ENCODE measurements at regions not wholly inside any gene's neighbourhood (a gene's known extent, or its start where the extent isn't known, plus 50 kb on each side); places are given as distances from the start of the nearest gene placed in this dataset.

GRCh38 chr15:96408591-96409183 lies 78.2 kb downstream of the NR2F2 start:
- no peak overlapping the region for H3K4me3 ChIP-seq (replicated peaks in 1 of 4; ENCODE audit: control extremely low read depth in 1 of 4, insufficient read depth in 1 of 4, low read depth in 3 of 4, low read length in 4 of 4)
- H3K27me3 ChIP-seq (ENCODE audit: control insufficient read depth, insufficient read depth, low read length) = peaks cover 41% of the 10 kb centered on the region
- TF ChIP-seq CTCF (conservative IDR thresholded peaks at IDR 0.05 in 1 of 2, IDR thresholded peaks at IDR 0.05 in 1 of 2; ENCODE audit: low read depth in 1 of 2, low read length in 2 of 2) (no peak), EZH2 (IDR thresholded peaks at IDR 0.05; ENCODE audit: low read length, missing control alignments) (no peak)
- H3K27ac ChIP-seq (ENCODE audit: insufficient read depth, low read length) = no peak overlapping the region
- H4K20me1 ChIP-seq (ENCODE audit: control insufficient read depth, extremely low read depth, insufficient read depth, low read length) = no peaks in the 10 kb centered on the region
- no peaks in the 10 kb centered on the region for H3K79me2 ChIP-seq (ENCODE audit: control insufficient read depth, insufficient read depth, low read length)
- DNase-seq (ENCODE audit: low read depth in 2 of 2) = no peak
- no peak overlapping the region for H3K9ac ChIP-seq (ENCODE audit: insufficient read depth, low read length)
- H3K4me2 ChIP-seq (ENCODE audit: extremely low read depth, insufficient read depth, low read length) = no peak overlapping the region
- H3K36me3 ChIP-seq (ENCODE audit: control insufficient read depth, insufficient read depth, low read length) = no peaks in the 10 kb centered on the region
- H3K9me3 ChIP-seq (ENCODE audit: control insufficient read depth, insufficient read depth, low read depth, low read length) = no peaks in the 10 kb centered on the region
- no peak overlapping the region for H2AFZ ChIP-seq (ENCODE audit: low read length)
- H3K4me1 ChIP-seq (ENCODE audit: control insufficient read depth, extremely low read depth, insufficient read depth, low read length) = no peaks in the 10 kb centered on the region

GRCh38 chr15:96409215-96410138 lies 79.0 kb downstream of the NR2F2 start:
- H3K27ac ChIP-seq (ENCODE audit: insufficient read depth, low read length) = no peak overlapping the region
- peaks cover 43% of the 10 kb centered on the region for H3K27me3 ChIP-seq (ENCODE audit: control insufficient read depth, insufficient read depth, low read length)
- H3K4me1 ChIP-seq (ENCODE audit: control insufficient read depth, extremely low read depth, insufficient read depth, low read length) = no peaks in the 10 kb centered on the region
- no peaks in the 10 kb centered on the region for H3K79me2 ChIP-seq (ENCODE audit: control insufficient read depth, insufficient read depth, low read length)
- TF ChIP-seq CTCF (conservative IDR thresholded peaks at IDR 0.05 in 1 of 2, IDR thresholded peaks at IDR 0.05 in 1 of 2; ENCODE audit: low read depth in 1 of 2, low read length in 2 of 2) = no peak
- TF ChIP-seq EZH2 (IDR thresholded peaks at IDR 0.05; ENCODE audit: low read length, missing control alignments) = peak; percentile 40
- no peak for DNase-seq (ENCODE audit: low read depth in 2 of 2)
- no peak overlapping the region for H3K9ac ChIP-seq (ENCODE audit: insufficient read depth, low read length)
- H3K4me2 ChIP-seq (ENCODE audit: extremely low read depth, insufficient read depth, low read length) = peak overlapping the region; percentile 54
- H2AFZ ChIP-seq (ENCODE audit: low read length) = no peak overlapping the region
- no peaks in the 10 kb centered on the region for H3K36me3 ChIP-seq (ENCODE audit: control insufficient read depth, insufficient read depth, low read length)
- H4K20me1 ChIP-seq (ENCODE audit: control insufficient read depth, extremely low read depth, insufficient read depth, low read length) = no peaks in the 10 kb centered on the region
- H3K9me3 ChIP-seq (ENCODE audit: control insufficient read depth, insufficient read depth, low read depth, low read length) = no peaks in the 10 kb centered on the region
- H3K4me3 ChIP-seq (replicated peaks in 1 of 4; ENCODE audit: control extremely low read depth in 1 of 4, insufficient read depth in 1 of 4, low read depth in 3 of 4, low read length in 4 of 4) = peak overlapping the region; percentile 6 to 43 (median 31)

GRCh38 chr15:96410175-96411055 lies 79.9 kb downstream of the NR2F2 start:
- H3K79me2 ChIP-seq (ENCODE audit: control insufficient read depth, insufficient read depth, low read length) = no peaks in the 10 kb centered on the region
- H4K20me1 ChIP-seq (ENCODE audit: control insufficient read depth, extremely low read depth, insufficient read depth, low read length) = no peaks in the 10 kb centered on the region
- no peak overlapping the region for H3K4me2 ChIP-seq (ENCODE audit: extremely low read depth, insufficient read depth, low read length)
- no peaks in the 10 kb centered on the region for H3K9me3 ChIP-seq (ENCODE audit: control insufficient read depth, insufficient read depth, low read depth, low read length)
- peak in 1 of 2 donors; percentile 33 for DNase-seq (ENCODE audit: low read depth in 2 of 2)
- H3K36me3 ChIP-seq (ENCODE audit: control insufficient read depth, insufficient read depth, low read length) = no peaks in the 10 kb centered on the region
- no peak overlapping the region for H3K4me3 ChIP-seq (replicated peaks in 1 of 4; ENCODE audit: control extremely low read depth in 1 of 4, insufficient read depth in 1 of 4, low read depth in 3 of 4, low read length in 4 of 4)
- H3K27me3 ChIP-seq (ENCODE audit: control insufficient read depth, insufficient read depth, low read length) = peaks cover 49% of the 10 kb centered on the region
- no peaks in the 10 kb centered on the region for H3K4me1 ChIP-seq (ENCODE audit: control insufficient read depth, extremely low read depth, insufficient read depth, low read length)
- TF ChIP-seq CTCF (conservative IDR thresholded peaks at IDR 0.05 in 1 of 2, IDR thresholded peaks at IDR 0.05 in 1 of 2; ENCODE audit: low read depth in 1 of 2, low read length in 2 of 2) (no peak), EZH2 (IDR thresholded peaks at IDR 0.05; ENCODE audit: low read length, missing control alignments) (peak; percentile 68)
- H2AFZ ChIP-seq (ENCODE audit: low read length) = no peak overlapping the region
- H3K27ac ChIP-seq (ENCODE audit: insufficient read depth, low read length) = no peak overlapping the region
- H3K9ac ChIP-seq (ENCODE audit: insufficient read depth, low read length) = no peak overlapping the region

All from fibroblast of lung (primary cell).